Tibial nerve (tissue), 4 donors: ENCODE measurements at regions not wholly inside any gene's neighbourhood (a gene's known extent, or its start where the extent isn't known, plus 50 kb on each side); places are given as distances from the start of the nearest gene placed in this dataset.

Experiments
- DNase-seq, 2 donors: peaks; one replicate each; pipeline ENCODE4 v3.0.0-alpha.2; 2019; ENCODE audit warnings: low spot score in 2 of 2
- H3K27ac ChIP-seq, 4 donors: fragments of 200-600 bp; sonication (generic) in 3 of 4; one replicate each; pipeline ENCODE4 v1.5.1; 2017 to 2019; ENCODE audit warnings: mild to moderate bottlenecking in 1 of 4
- H3K27me3 ChIP-seq, 2 donors: fragments of 200-600 bp; sonication (generic) in 1 of 2; one replicate each; pipeline versions ENCODE4 v1.5.1 to v1.6.0; 2017 to 2019
- H3K36me3 ChIP-seq, 3 donors: fragments of 200-600 bp; sonication (generic); one replicate each; pipeline ENCODE4 v1.5.1; 2018 to 2019
- H3K4me1 ChIP-seq, 4 donors: fragments of 200-600 bp; sonication (generic) in 3 of 4; one replicate each; pipeline ENCODE4 v1.5.1; 2017 to 2019
- H3K4me3 ChIP-seq, 4 donors: fragments of 200-600 bp; sonication (generic) in 3 of 4; one replicate each; pipeline ENCODE4 v1.5.1; 2017 to 2019; ENCODE audit warnings: mild to moderate bottlenecking in 1 of 4, moderate library complexity in 1 of 4
- H3K9me3 ChIP-seq, 4 donors: fragments of 200-600 bp; sonication (generic) in 3 of 4; one replicate each; pipeline ENCODE4 v1.5.1; 2017 to 2019
- CTCF ChIP-seq, 5 experiments: fragments of 200-600 bp in 3 of 5; fragments of 450-650 bp in 2 of 5; sonication (generic) in 3 of 5; IDR thresholded peaks; one replicate each; pipeline ENCODE4 v1.5.1; 2016 to 2019; ENCODE audit warnings: antibody characterized with exemption in 5 of 5, mild to moderate bottlenecking in 3 of 5, moderate library complexity in 2 of 5
- EP300 ChIP-seq, 2 donors: sonication (generic); formaldehyde crosslinking; IDR thresholded peaks; one replicate each; pipeline ENCODE4 v1.6.1; 2017; ENCODE audit warnings: antibody characterized with exemption in 2 of 2, mild to moderate bottlenecking in 1 of 2
- POLR2A ChIP-seq, 2 donors: fragments of 450-650 bp; IDR thresholded peaks; one replicate each; pipeline ENCODE4 v1.6.1; 2017; ENCODE audit warnings: antibody characterized with exemption in 2 of 2, mild to moderate bottlenecking in 2 of 2, moderate library complexity in 2 of 2
- WGBS, 2 donors: methylation state at CpG; one replicate each; pipeline ENCODE4 v1.1.5; 2018; 5-methylcytosine and 5-hydroxymethylcytosine counted together

GRCh38 chr17:72528683-72529082, 407.9 kb downstream of the SOX9 start:
- H3K9me3 ChIP-seq: no peaks in the 10 kb centered on the region
- H3K4me3 ChIP-seq: no peak overlapping the region
- no peak for DNase-seq
- no peak overlapping the region for H3K27ac ChIP-seq
- TF ChIP-seq EP300 (IDR thresholded peaks at IDR 0.05) (no peak), POLR2A (IDR thresholded peaks at IDR 0.05) (no peak), CTCF (IDR thresholded peaks at IDR 0.05) (no peak)
- H3K4me1 ChIP-seq: no peaks in the 10 kb centered on the region
- 97 to 99% methylated on average over 2 of the region's 2 CpGs for WGBS, 2 donors
- H3K36me3 ChIP-seq: no peaks in the 10 kb centered on the region
- H3K27me3 ChIP-seq: no peaks in the 10 kb centered on the region

- Histone ChIP-seq H3K27ac (no peak overlapping the region), H3K4me1 (no peaks in the 10 kb centered on the region)
- DNase-seq: no peak
Observed at GRCh38 chr17:72529386-72529785, 408.6 kb downstream of the SOX9 start.

GRCh38 chr17:72530454-72530853, 409.6 kb downstream of the SOX9 start:
- no peaks in the 10 kb centered on the region for H3K36me3 ChIP-seq
- H3K4me3 ChIP-seq: no peak overlapping the region
- H3K9me3 ChIP-seq: peaks cover 0 to 7% (median 0%) of the 10 kb centered on the region in 4 donors
- no peaks in the 10 kb centered on the region for H3K27me3 ChIP-seq
- TF ChIP-seq EP300 (IDR thresholded peaks at IDR 0.05): no peak
- no peak for TF ChIP-seq POLR2A (IDR thresholded peaks at IDR 0.05)
- no peak for TF ChIP-seq CTCF (IDR thresholded peaks at IDR 0.05)
- DNase-seq: no peak
- H3K27ac ChIP-seq: no peak overlapping the region
- no peaks in the 10 kb centered on the region for H3K4me1 ChIP-seq
- 60 to 66% methylated on average over 3 of the region's 3 CpGs for WGBS, 2 donors

More at GRCh38 chr17:72529386-72529785, 408.6 kb downstream of the SOX9 start:
- no peak for TF ChIP-seq POLR2A (IDR thresholded peaks at IDR 0.05)
- Histone ChIP-seq H3K4me3 (no peak overlapping the region), H3K9me3 (peaks cover 0 to 5% (median 0%) of the 10 kb centered on the region in 4 donors), H3K27me3 (no peaks in the 10 kb centered on the region), H3K36me3 (no peaks in the 10 kb centered on the region)
- 68 to 80% methylated on average over 4 of the region's 4 CpGs for WGBS, 2 donors

- no peak overlapping the region for H3K27ac ChIP-seq
- H3K4me1 ChIP-seq: no peaks in the 10 kb centered on the region
- H3K27me3 ChIP-seq: no peaks in the 10 kb centered on the region
- TF ChIP-seq EP300 (IDR thresholded peaks at IDR 0.05) (no peak), POLR2A (IDR thresholded peaks at IDR 0.05) (no peak), CTCF (IDR thresholded peaks at IDR 0.05) (no peak)
- H3K9me3 ChIP-seq: peaks cover 0 to 7% (median 0%) of the 10 kb centered on the region in 4 donors
- no peaks in the 10 kb centered on the region for H3K36me3 ChIP-seq
- no peak overlapping the region for H3K4me3 ChIP-seq
- 87 to 88% methylated on average over 6 of the region's 6 CpGs for WGBS, 2 donors
- no peak for DNase-seq
Observed at GRCh38 chr17:72531729-72532128, 410.9 kb downstream of the SOX9 start.

GRCh38 chr17:72534265-72534664, 413.4 kb downstream of the SOX9 start:
- H3K36me3 ChIP-seq: no peaks in the 10 kb centered on the region
- H3K4me3 ChIP-seq: no peak overlapping the region
- 90 to 93% methylated on average over 2 of the region's 2 CpGs for WGBS, 2 donors
- TF ChIP-seq CTCF (IDR thresholded peaks at IDR 0.05) (no peak), POLR2A (IDR thresholded peaks at IDR 0.05) (no peak), EP300 (IDR thresholded peaks at IDR 0.05) (no peak)
- no peaks in the 10 kb centered on the region for H3K27me3 ChIP-seq
- H3K27ac ChIP-seq: no peak overlapping the region
- DNase-seq: no peak
- H3K4me1 ChIP-seq: peaks cover 0 to 8% (median 2%) of the 10 kb centered on the region in 4 donors
- H3K9me3 ChIP-seq: peaks cover 0 to 7% (median 0%) of the 10 kb centered on the region in 4 donors

- TF ChIP-seq CTCF (IDR thresholded peaks at IDR 0.05): no peak
- TF ChIP-seq POLR2A (IDR thresholded peaks at IDR 0.05): no peak
- no peak for TF ChIP-seq EP300 (IDR thresholded peaks at IDR 0.05)
- Histone ChIP-seq H3K9me3 (peaks cover 0 to 7% (median 0%) of the 10 kb centered on the region in 4 donors), H3K27me3 (no peaks in the 10 kb centered on the region), H3K4me1 (peaks cover 0 to 13% (median 6%) of the 10 kb centered on the region in 4 donors), H3K27ac (no peak overlapping the region), H3K4me3 (no peak overlapping the region), H3K36me3 (no peaks in the 10 kb centered on the region)
- WGBS, 2 donors: 97 to 99% methylated on average over 3 of the region's 3 CpGs
- DNase-seq: no peak
Observed at GRCh38 chr17:72534776-72535175, 414.0 kb downstream of the SOX9 start.
